Anterior cingulate cortex (tissue), 58 donors: ENCODE measurements at regions not wholly inside any gene's neighbourhood (a gene's known extent, or its start where the extent isn't known, plus 50 kb on each side); places are given as distances from the start of the nearest gene placed in this dataset.

Experiments used
- DNase-seq, 58 donors: peaks; one replicate each; lab custom pipeline; 2025; lab: John Stamatoyannopoulos, UW

- no peak for DNase-seq
Measured at GRCh38 chr2:200751786-200752185, 59.9 kb upstream of the BZW1 start.

- DNase-seq: no peak
Measured at GRCh38 chr2:200752332-200752731, 59.4 kb upstream of the BZW1 start.

GRCh38 chr2:200752835-200753234 is 58.9 kb upstream of the BZW1 start:
- DNase-seq: no peak

- no peak for DNase-seq
Measured at GRCh38 chr2:200756618-200757321, 54.9 kb upstream of the BZW1 start.

GRCh38 chr2:200757399-200757798 is 54.3 kb upstream of the BZW1 start:
- no peak for DNase-seq

- DNase-seq: no peak
Measured at GRCh38 chr2:200758341-200758740, 53.4 kb upstream of the BZW1 start.

GRCh38 chr2:200761266-200761665 is 50.4 kb upstream of the BZW1 start:
- DNase-seq: no peak
